ENCODE measurements at regions not wholly inside any gene's neighbourhood (a gene's known extent, or its start where the extent isn't known, plus 50 kb on each side); places are given as distances from the start of the nearest gene placed in this dataset.

GRCh38 chr10:110378533-110379108, 73.9 kb upstream of the SMNDC1 start (continued):
- no peak for TF ChIP-seq CTCF (IDR thresholded peaks at IDR 0.05)
- TF ChIP-seq EP300 (IDR thresholded peaks at IDR 0.05; ENCODE audit: borderline replicate concordance in 1 of 2, low read depth in 1 of 2, low read length in 1 of 2), result no peak
- TF ChIP-seq MEF2A (IDR thresholded peaks at IDR 0.05; ENCODE audit: borderline replicate concordance, low read depth), result no peak
- TF ChIP-seq, protein P1, sequence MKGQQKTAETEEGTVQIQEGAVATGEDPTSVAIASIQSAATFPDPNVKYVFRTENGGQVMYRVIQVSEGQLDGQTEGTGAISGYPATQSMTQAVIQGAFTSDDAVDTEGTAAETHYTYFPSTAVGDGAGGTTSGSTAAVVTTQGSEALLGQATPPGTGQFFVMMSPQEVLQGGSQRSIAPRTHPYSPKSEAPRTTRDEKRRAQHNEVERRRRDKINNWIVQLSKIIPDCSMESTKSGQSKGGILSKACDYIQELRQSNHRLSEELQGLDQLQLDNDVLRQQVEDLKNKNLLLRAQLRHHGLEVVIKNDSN (IDR thresholded peaks at IDR 0.05; ENCODE audit: borderline replicate concordance, low read depth), result no peak
- no peak for TF ChIP-seq GATA2 (CRISPR knock-in tag; IDR thresholded peaks at IDR 0.05)
- no peak for TF ChIP-seq RAD21 (IDR thresholded peaks at IDR 0.05; ENCODE audit: low read length)
- TF ChIP-seq MXI1 (IDR thresholded peaks at IDR 0.05; ENCODE audit: low read depth, low read length), result no peak
- TF ChIP-seq TEAD4 (IDR thresholded peaks at IDR 0.05; ENCODE audit: borderline replicate concordance, insufficient read depth), result no peak
- TF ChIP-seq, protein P2, sequence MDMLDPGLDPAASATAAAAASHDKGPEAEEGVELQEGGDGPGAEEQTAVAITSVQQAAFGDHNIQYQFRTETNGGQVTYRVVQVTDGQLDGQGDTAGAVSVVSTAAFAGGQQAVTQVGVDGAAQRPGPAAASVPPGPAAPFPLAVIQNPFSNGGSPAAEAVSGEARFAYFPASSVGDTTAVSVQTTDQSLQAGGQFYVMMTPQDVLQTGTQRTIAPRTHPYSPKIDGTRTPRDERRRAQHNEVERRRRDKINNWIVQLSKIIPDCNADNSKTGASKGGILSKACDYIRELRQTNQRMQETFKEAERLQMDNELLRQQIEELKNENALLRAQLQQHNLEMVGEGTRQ (IDR thresholded peaks at IDR 0.05; ENCODE audit: borderline replicate concordance, low read depth, low read length), result no peak
- no peak for TF ChIP-seq JUND (IDR thresholded peaks at IDR 0.05)
- no peak for TF ChIP-seq TAF1 (IDR thresholded peaks at IDR 0.05; ENCODE audit: borderline replicate concordance, low read depth, low read length)
- TF ChIP-seq FOXJ3 (CRISPR knock-in tag; IDR thresholded peaks at IDR 0.05), result no peak

GRCh38 chr10:110379831-110380230, 75.1 kb upstream of the SMNDC1 start:
- WGBS (ENCODE audit: low lambda C conversion rate), result 83% methylated on average over 2 of the region's 2 CpGs
- Histone ChIP-seq H3K4me3 (ENCODE audit: low read depth in 2 of 2, low read length in 1 of 2) (no peak overlapping the region; a peak in 1 of 4 replicates), H2AFZ (ENCODE audit: low read depth) (no peak overlapping the region), H4K20me1 (ENCODE audit: insufficient read depth) (no peaks in the 10 kb centered on the region), H3K9me3 (no peaks in the 10 kb centered on the region), H3K27me3 (ENCODE audit: insufficient read depth) (no peaks in the 10 kb centered on the region), H3K36me3 (replicated peaks in 1 of 2; ENCODE audit: control insufficient read depth in 1 of 2, insufficient read depth in 2 of 2, low read length in 1 of 2) (no peaks in the 10 kb centered on the region), H3K9ac (no peak overlapping the region), H3K4me2 (no peak overlapping the region), H3K79me2 (ENCODE audit: insufficient read depth) (no peaks in the 10 kb centered on the region), H3K9me2 (no peaks in the 10 kb centered on the region), H3F3A (replicated peaks; ENCODE audit: insufficient read depth) (no peaks in the 10 kb centered on the region), H3K27ac (ENCODE audit: low read depth in 2 of 2, low read length in 1 of 2) (no peak overlapping the region), H3K4me1 (ENCODE audit: control insufficient read depth in 1 of 2, insufficient read depth in 2 of 2, low read depth in 1 of 2, low read length in 1 of 2) (peaks cover 0 to 2% of the 10 kb centered on the region in 2 experiments; a peak in 1 of 4 replicates)
- ChIA-PET CTCF (interaction anchor here (0.8 to 1.0 kb wide), 2 partner anchors 11 to 24 kb away, joined by 3 to 4 read pairs; no protein-coding TSS in a partner anchor), POLR2A (no interaction called here)
- TF ChIP-seq MXI1 (IDR thresholded peaks at IDR 0.05; ENCODE audit: low read depth, low read length), result no peak
- no peak for TF ChIP-seq GATA2 (CRISPR knock-in tag; IDR thresholded peaks at IDR 0.05)
- TF ChIP-seq EP300 (IDR thresholded peaks at IDR 0.05; ENCODE audit: borderline replicate concordance in 1 of 2, low read depth in 1 of 2, low read length in 1 of 2), result no peak
- no peak for DNase-seq
